ENCODE measurements at regions not wholly inside any gene's neighbourhood (a gene's known extent, or its start where the extent isn't known, plus 50 kb on each side); places are given as distances from the start of the nearest gene placed in this dataset.

DNA sequence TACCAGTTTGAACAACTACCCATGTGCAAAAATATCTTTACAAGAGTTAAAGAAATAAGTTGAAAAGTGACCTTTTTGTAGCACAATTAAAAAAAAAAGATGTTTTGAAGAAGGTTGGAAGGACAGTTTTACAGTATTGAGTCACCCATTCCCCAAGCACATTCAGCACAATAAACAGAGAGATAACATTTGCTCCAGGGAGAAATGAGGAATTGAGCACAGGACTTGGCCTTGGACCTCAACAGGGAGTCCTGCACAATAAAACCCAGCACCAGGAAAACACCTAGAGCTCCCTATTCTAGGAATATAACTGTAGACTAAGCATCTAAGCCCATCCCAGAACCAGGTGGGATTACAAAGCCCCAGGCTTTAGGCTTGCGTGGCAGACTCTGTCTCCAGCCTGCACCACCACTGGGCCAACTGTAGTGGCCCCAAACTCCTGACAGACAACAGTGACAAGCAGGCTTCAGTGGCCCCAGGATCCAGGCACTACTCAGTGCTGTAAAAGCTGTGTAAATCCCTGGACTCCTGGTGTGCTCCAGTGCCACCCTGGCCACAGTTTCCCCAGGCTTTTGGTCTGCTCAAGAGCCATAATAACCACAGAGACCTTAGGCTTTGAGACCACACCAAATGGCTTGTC is 857.2 kb downstream of the SLITRK1 start:
- WGBS = 83% methylated on average over 1 of the region's 1 CpG
- no peak overlapping the region for H3K4me3 ChIP-seq (ENCODE audit: low read depth in 1 of 3, low read length in 3 of 3)
- no peaks in the 10 kb centered on the region for H3K36me3 ChIP-seq (ENCODE audit: control insufficient read depth in 4 of 4, insufficient read depth in 3 of 4, low read depth in 1 of 4, low read length in 3 of 4)
- H3K4me1 ChIP-seq (ENCODE audit: control insufficient read depth in 4 of 4, insufficient read depth in 4 of 4, low read length in 3 of 4) = no peaks in the 10 kb centered on the region
- DNase-seq (ENCODE audit: low spot score) = no peak
- H3K9me3 ChIP-seq (ENCODE audit: control insufficient read depth in 4 of 4, low read length in 3 of 4) = no peaks in the 10 kb centered on the region
- no peaks in the 10 kb centered on the region for H3K27me3 ChIP-seq (ENCODE audit: control insufficient read depth in 4 of 4, insufficient read depth in 4 of 4, low read length in 3 of 4)
- no peak overlapping the region for H3K9ac ChIP-seq (ENCODE audit: low read depth in 1 of 2, low read length in 2 of 2)
- H3K27ac ChIP-seq (ENCODE audit: low read depth in 1 of 2, low read length in 2 of 2) = no peak overlapping the region
- TF ChIP-seq, protein P1, sequence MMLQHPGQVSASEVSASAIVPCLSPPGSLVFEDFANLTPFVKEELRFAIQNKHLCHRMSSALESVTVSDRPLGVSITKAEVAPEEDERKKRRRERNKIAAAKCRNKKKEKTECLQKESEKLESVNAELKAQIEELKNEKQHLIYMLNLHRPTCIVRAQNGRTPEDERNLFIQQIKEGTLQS (IDR thresholded peaks at IDR 0.05) = no peak
- TF ChIP-seq, protein P2, sequence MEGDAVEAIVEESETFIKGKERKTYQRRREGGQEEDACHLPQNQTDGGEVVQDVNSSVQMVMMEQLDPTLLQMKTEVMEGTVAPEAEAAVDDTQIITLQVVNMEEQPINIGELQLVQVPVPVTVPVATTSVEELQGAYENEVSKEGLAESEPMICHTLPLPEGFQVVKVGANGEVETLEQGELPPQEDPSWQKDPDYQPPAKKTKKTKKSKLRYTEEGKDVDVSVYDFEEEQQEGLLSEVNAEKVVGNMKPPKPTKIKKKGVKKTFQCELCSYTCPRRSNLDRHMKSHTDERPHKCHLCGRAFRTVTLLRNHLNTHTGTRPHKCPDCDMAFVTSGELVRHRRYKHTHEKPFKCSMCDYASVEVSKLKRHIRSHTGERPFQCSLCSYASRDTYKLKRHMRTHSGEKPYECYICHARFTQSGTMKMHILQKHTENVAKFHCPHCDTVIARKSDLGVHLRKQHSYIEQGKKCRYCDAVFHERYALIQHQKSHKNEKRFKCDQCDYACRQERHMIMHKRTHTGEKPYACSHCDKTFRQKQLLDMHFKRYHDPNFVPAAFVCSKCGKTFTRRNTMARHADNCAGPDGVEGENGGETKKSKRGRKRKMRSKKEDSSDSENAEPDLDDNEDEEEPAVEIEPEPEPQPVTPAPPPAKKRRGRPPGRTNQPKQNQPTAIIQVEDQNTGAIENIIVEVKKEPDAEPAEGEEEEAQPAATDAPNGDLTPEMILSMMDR (IDR thresholded peaks at IDR 0.05; ENCODE audit: low read depth, low read length, missing input control) = no peak
- TF ChIP-seq FOXA1 (IDR thresholded peaks at IDR 0.05) = no peak
- no peak for TF ChIP-seq FOXA2 (IDR thresholded peaks at IDR 0.05)

DNA sequence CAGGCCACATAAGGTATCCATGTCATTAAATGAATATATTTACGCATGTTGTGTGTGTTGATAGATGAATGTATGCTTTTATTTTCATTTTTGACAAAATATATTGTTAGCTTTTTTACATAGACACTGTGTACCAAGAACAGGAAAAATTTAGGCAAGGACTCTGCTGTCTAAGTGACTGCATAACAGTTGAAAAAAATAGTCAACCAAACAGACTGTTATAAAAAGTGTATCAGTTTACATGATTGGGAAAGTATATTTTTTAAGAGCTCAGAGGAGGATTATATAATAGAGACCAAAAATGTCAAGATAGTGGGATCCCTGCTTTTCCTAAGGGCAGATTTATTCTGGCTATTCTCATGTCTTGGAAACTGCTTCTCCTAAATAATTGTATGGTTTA is 858.0 kb downstream of the SLITRK1 start:
- no peaks in the 10 kb centered on the region for H3K36me3 ChIP-seq (ENCODE audit: control insufficient read depth in 4 of 4, insufficient read depth in 3 of 4, low read depth in 1 of 4, low read length in 3 of 4)
- WGBS = 75% methylated on average over 1 of the region's 1 CpG
- no peaks in the 10 kb centered on the region for H3K4me1 ChIP-seq (ENCODE audit: control insufficient read depth in 4 of 4, insufficient read depth in 4 of 4, low read length in 3 of 4)
- no peak overlapping the region for H3K9ac ChIP-seq (ENCODE audit: low read depth in 1 of 2, low read length in 2 of 2)
- H3K9me3 ChIP-seq (ENCODE audit: control insufficient read depth in 4 of 4, low read length in 3 of 4) = no peaks in the 10 kb centered on the region
- no peak overlapping the region for H3K4me3 ChIP-seq (ENCODE audit: low read depth in 1 of 3, low read length in 3 of 3)
- DNase-seq (ENCODE audit: low spot score) = no peak
- TF ChIP-seq HNF4A (conservative IDR thresholded peaks at IDR 0.05) (no peak), GABPA (IDR thresholded peaks at IDR 0.05 in 1 of 2, conservative IDR thresholded peaks at IDR 0.05 in 1 of 2) (no peak), RAD21 (IDR thresholded peaks at IDR 0.05) (no peak), TAF1 (conservative IDR thresholded peaks at IDR 0.05) (no peak), EGR1 (IDR thresholded peaks at IDR 0.05; ENCODE audit: low read depth in 2 of 2) (no peak), NR2F2 (IDR thresholded peaks at IDR 0.05) (no peak), FOXA1 (IDR thresholded peaks at IDR 0.05) (no peak), YY1 (IDR thresholded peaks at IDR 0.05) (no peak)
- TF ChIP-seq, protein P3, sequence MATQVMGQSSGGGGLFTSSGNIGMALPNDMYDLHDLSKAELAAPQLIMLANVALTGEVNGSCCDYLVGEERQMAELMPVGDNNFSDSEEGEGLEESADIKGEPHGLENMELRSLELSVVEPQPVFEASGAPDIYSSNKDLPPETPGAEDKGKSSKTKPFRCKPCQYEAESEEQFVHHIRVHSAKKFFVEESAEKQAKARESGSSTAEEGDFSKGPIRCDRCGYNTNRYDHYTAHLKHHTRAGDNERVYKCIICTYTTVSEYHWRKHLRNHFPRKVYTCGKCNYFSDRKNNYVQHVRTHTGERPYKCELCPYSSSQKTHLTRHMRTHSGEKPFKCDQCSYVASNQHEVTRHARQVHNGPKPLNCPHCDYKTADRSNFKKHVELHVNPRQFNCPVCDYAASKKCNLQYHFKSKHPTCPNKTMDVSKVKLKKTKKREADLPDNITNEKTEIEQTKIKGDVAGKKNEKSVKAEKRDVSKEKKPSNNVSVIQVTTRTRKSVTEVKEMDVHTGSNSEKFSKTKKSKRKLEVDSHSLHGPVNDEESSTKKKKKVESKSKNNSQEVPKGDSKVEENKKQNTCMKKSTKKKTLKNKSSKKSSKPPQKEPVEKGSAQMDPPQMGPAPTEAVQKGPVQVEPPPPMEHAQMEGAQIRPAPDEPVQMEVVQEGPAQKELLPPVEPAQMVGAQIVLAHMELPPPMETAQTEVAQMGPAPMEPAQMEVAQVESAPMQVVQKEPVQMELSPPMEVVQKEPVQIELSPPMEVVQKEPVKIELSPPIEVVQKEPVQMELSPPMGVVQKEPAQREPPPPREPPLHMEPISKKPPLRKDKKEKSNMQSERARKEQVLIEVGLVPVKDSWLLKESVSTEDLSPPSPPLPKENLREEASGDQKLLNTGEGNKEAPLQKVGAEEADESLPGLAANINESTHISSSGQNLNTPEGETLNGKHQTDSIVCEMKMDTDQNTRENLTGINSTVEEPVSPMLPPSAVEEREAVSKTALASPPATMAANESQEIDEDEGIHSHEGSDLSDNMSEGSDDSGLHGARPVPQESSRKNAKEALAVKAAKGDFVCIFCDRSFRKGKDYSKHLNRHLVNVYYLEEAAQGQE (IDR thresholded peaks at IDR 0.05) = no peak
- TF ChIP-seq, protein P1 (IDR thresholded peaks at IDR 0.05) = no peak
- TF ChIP-seq, protein P4, sequence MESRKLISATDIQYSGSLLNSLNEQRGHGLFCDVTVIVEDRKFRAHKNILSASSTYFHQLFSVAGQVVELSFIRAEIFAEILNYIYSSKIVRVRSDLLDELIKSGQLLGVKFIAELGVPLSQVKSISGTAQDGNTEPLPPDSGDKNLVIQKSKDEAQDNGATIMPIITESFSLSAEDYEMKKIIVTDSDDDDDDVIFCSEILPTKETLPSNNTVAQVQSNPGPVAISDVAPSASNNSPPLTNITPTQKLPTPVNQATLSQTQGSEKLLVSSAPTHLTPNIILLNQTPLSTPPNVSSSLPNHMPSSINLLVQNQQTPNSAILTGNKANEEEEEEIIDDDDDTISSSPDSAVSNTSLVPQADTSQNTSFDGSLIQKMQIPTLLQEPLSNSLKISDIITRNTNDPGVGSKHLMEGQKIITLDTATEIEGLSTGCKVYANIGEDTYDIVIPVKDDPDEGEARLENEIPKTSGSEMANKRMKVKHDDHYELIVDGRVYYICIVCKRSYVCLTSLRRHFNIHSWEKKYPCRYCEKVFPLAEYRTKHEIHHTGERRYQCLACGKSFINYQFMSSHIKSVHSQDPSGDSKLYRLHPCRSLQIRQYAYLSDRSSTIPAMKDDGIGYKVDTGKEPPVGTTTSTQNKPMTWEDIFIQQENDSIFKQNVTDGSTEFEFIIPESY (IDR thresholded peaks at IDR 0.05) = no peak
- TF ChIP-seq, protein P2 (IDR thresholded peaks at IDR 0.05; ENCODE audit: low read depth, low read length, missing input control) = no peak
- TF ChIP-seq, protein P5, sequence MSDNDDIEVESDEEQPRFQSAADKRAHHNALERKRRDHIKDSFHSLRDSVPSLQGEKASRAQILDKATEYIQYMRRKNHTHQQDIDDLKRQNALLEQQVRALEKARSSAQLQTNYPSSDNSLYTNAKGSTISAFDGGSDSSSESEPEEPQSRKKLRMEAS (IDR thresholded peaks at IDR 0.05) = no peak
- H3K27me3 ChIP-seq (ENCODE audit: control insufficient read depth in 4 of 4, insufficient read depth in 4 of 4, low read length in 3 of 4) = no peaks in the 10 kb centered on the region
- H3K27ac ChIP-seq (ENCODE audit: low read depth in 1 of 2, low read length in 2 of 2) = no peak overlapping the region
